Ovary (tissue), 7 donors: ENCODE measurements at regions not wholly inside any gene's neighbourhood (a gene's known extent, or its start where the extent isn't known, plus 50 kb on each side); places are given as distances from the start of the nearest gene placed in this dataset.

ENCODE experiments used
- DNase-seq, 5 donors: peaks; one replicate each; pipeline ENCODE4 v3.0.0-alpha.2; 2019 to 2020
- H3K27ac ChIP-seq, 2 donors: fragments of 200-600 bp; one replicate each; pipeline versions ENCODE4 v1.5.1 to v1.8.0; 2019 to 2022
- H3K27me3 ChIP-seq: fragments of 200-600 bp; one replicate; pipeline ENCODE4 v1.8.0; 2022
- H3K36me3 ChIP-seq: fragments of 200-600 bp; sonication (generic); one replicate; pipeline ENCODE4 v1.5.1; 2019
- H3K4me1 ChIP-seq: one replicate; pipeline ENCODE4 v1.8.1; 2013; ENCODE audit warnings: mild to moderate bottlenecking, moderate library complexity; ENCODE audit not compliant: insufficient read depth
- H3K4me3 ChIP-seq: fragments of 200-600 bp; sonication (generic); one replicate; pipeline ENCODE4 v1.5.1; 2017
- H3K9me3 ChIP-seq, 2 donors: fragments of 200-600 bp in 1 of 2; sonication (generic) in 1 of 2; one replicate each; pipeline versions ENCODE4 v1.5.1 to v1.8.1; 2013 to 2019; ENCODE audit warnings: mild to moderate bottlenecking in 1 of 2, moderate library complexity in 1 of 2
- CTCF ChIP-seq, 3 donors: fragments of 450-650 bp in 2 of 3; fragments of 200-600 bp in 1 of 3; IDR thresholded peaks; one replicate each; pipeline versions ENCODE4 v1.5.1 to v1.8.0; 2016 to 2022; ENCODE audit warnings: antibody characterized with exemption in 3 of 3, mild to moderate bottlenecking in 1 of 3
- EP300 ChIP-seq: sonication (generic); formaldehyde crosslinking; IDR thresholded peaks from one replicate; pipeline ENCODE4 v1.6.1; 2017; ENCODE audit warnings: antibody characterized with exemption
- POLR2A ChIP-seq: fragments of 450-650 bp; IDR thresholded peaks from one replicate; pipeline ENCODE4 v1.6.1; 2017; ENCODE audit warnings: antibody characterized with exemption, mild to moderate bottlenecking, moderate library complexity
- WGBS, 3 donors: extraction: QIAGEN DNeasy Blood & Tissue Kit in 1 of 3; methylation state at CpG; one replicate each; pipeline versions ENCODE4 v1.1.5 to v1.1.7; 2013 to 2017; 5-methylcytosine and 5-hydroxymethylcytosine counted together
- intact Hi-C, 4 donors: fragments of 100-400 bp; cut with DNase I; formaldehyde crosslinking; loops; one replicate each; pipeline versions ENCODE4 v1.11.0 to v1.15.1; 2022 to 2023
- donor health status: DM: no; HTN: no; CAD: no; lungs with moderate emphysema.
- donor health status: DM: no; HTN: no; CAD: no.
- donor health status: Bipolar disorder and iron deficiency.
- donor health status: DM: no; HTN: no; CAD: no.
- donor health status: DM: yes; HTN: yes; CAD: no.

- TF ChIP-seq POLR2A (no peak), EP300 (no peak), CTCF (IDR thresholded peaks at IDR 0.05) (no peak)
- intact Hi-C loops, result no loop called here
- Histone ChIP-seq H3K27me3 (no peaks in the 10 kb centered on the region), H3K9me3 (no peaks in the 10 kb centered on the region), H3K36me3 (no peaks in the 10 kb centered on the region), H3K4me3 (no peak overlapping the region), H3K27ac (no peak overlapping the region), H3K4me1 (peaks cover 3% of the 10 kb centered on the region)
- 49 to 77% (median 69%) methylated on average over 2 of the region's 2 CpGs for WGBS, 3 donors
- no peak for DNase-seq
Measured at GRCh38 chr5:135208555-135208902, 174.5 kb upstream of the PITX1 start.

- no peak for DNase-seq
- H3K27me3 ChIP-seq, result no peaks in the 10 kb centered on the region
- H3K4me3 ChIP-seq, result no peak overlapping the region
- H3K27ac ChIP-seq, result no peak overlapping the region
- TF ChIP-seq POLR2A, result no peak
- no peak for TF ChIP-seq EP300
- no peak for TF ChIP-seq CTCF (IDR thresholded peaks at IDR 0.05)
- intact Hi-C loops, result no loop called here
- H3K36me3 ChIP-seq, result no peaks in the 10 kb centered on the region
- peaks cover 3% of the 10 kb centered on the region for H3K4me1 ChIP-seq
- 40 to 50% (median 46%) methylated on average over 6 of the region's 6 CpGs for WGBS, 3 donors
- H3K9me3 ChIP-seq, result no peaks in the 10 kb centered on the region
Measured at GRCh38 chr5:135207866-135208265, 173.8 kb upstream of the PITX1 start.

DNA sequence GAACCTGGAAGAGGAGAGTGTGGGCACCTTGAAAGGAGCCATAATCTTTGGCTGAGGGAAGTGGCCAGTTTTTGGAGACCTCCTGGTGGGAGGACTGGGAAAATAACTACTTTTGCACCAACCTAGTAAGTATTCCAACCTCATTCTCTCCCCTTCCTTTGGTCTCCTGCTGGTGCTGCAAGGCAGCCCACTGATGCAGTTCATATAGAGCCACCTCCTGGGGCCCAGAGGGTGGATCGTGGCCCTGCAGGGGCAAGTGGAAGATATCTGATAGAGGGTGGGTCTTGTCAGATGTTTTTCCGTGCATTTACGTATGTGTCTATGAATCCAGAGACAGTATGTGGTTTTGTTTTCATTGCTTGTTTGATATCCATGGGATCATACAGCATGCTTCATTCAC lies 172.8 kb upstream of the PITX1 start:
- no peaks in the 10 kb centered on the region for H3K36me3 ChIP-seq
- intact Hi-C loops, result no loop called here
- H3K4me1 ChIP-seq, result peaks cover 3% of the 10 kb centered on the region
- no peak for TF ChIP-seq POLR2A
- no peak overlapping the region for H3K4me3 ChIP-seq
- H3K9me3 ChIP-seq, result no peaks in the 10 kb centered on the region
- no peak for DNase-seq
- no peak overlapping the region for H3K27ac ChIP-seq
- H3K27me3 ChIP-seq, result no peaks in the 10 kb centered on the region
- WGBS, 3 donors, result 88 to 91% (median 88%) methylated on average over 3 of the region's 3 CpGs

DNA sequence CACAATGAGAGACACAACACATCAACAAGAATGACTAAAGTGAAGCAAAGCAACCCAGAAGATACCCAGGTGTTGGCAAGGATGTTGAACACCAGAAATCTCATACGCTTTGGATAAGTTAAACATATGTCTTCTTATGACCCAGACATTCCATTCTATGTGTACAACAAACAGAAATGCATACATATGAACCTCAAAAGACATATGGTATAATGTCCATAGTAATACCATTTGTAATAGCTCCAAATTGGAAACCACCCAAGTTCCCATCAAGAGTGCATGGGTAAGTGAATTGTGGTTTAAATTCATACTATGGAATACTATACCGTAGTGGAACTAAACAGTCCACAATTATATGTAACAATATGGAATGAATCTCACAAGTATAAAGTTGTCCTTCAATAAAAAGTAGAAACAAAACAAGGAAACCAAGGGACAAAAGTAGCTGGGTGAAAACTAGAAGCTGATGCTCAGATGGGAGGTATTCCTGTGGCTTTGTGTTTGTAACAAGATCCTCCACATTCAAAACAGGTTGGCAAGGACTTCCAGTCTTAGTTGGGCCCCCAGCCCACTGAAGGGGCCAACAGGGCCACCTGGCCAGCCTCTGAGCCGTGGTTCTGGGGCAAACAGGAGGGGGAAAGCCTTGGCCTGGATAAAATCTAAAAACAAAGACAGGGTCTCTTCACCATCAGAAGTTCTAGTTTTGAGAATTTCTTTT lies 171.8 kb upstream of the PITX1 start:
- intact Hi-C loops, result no loop called here
- TF ChIP-seq CTCF (IDR thresholded peaks at IDR 0.05) (no peak), POLR2A (no peak), EP300 (no peak)
- no peak for DNase-seq
- Histone ChIP-seq H3K27me3 (no peaks in the 10 kb centered on the region), H3K4me1 (peaks cover 3% of the 10 kb centered on the region), H3K4me3 (no peak overlapping the region), H3K36me3 (no peaks in the 10 kb centered on the region), H3K9me3 (no peaks in the 10 kb centered on the region), H3K27ac (no peak overlapping the region)
- 80 to 83% (median 81%) methylated on average over 3 of the region's 3 CpGs for WGBS, 3 donors

GRCh38 chr5:135204151-135204600 lies 170.1 kb upstream of the PITX1 start:
- 28 to 44% (median 35%) methylated on average over 1 of the region's 1 CpG for WGBS, 3 donors
- TF ChIP-seq EP300 (no peak), POLR2A (no peak), CTCF (IDR thresholded peaks at IDR 0.05) (no peak)
- Histone ChIP-seq H3K9me3 (no peaks in the 10 kb centered on the region), H3K36me3 (no peaks in the 10 kb centered on the region), H3K4me3 (no peak overlapping the region), H3K27me3 (no peaks in the 10 kb centered on the region), H3K27ac (no peak overlapping the region), H3K4me1 (no peaks in the 10 kb centered on the region)
- intact Hi-C loops, result no loop called here
- DNase-seq, result no peak
